H9 (cell line): ENCODE measurements at regions not wholly inside any gene's neighbourhood (a gene's known extent, or its start where the extent isn't known, plus 50 kb on each side); places are given as distances from the start of the nearest gene placed in this dataset.

Experiments
- DNase-seq: peaks from one replicate; pipeline ENCODE4 v3.0.0-alpha.2; 2017
- H2AFZ ChIP-seq: one replicate; pipeline ENCODE4 v1.6.1; 2013; ENCODE audit warnings: mild to moderate bottlenecking, low read length, control low read depth, moderate library complexity
- H2AK5ac ChIP-seq: 2 replicates; pipeline ENCODE4 v1.6.1; 2013; ENCODE audit warnings: low read length, control low read depth, mixed read lengths; ENCODE audit not compliant: insufficient read length
- H2BK120ac ChIP-seq: one replicate; pipeline ENCODE4 v1.6.1; 2013; ENCODE audit warnings: low read depth, mild to moderate bottlenecking, low read length, control low read depth, inconsistent platforms; ENCODE audit not compliant: poor library complexity, severe bottlenecking
- H2BK12ac ChIP-seq: 2 replicates; pipeline ENCODE4 v1.6.1; 2013; ENCODE audit warnings: low read length, control low read depth, mixed read lengths, low read depth; ENCODE audit not compliant: insufficient read length
- H2BK15ac ChIP-seq: 2 replicates; pipeline ENCODE4 v1.6.1; 2013; ENCODE audit warnings: low read depth, low read length, control low read depth
- H2BK20ac ChIP-seq: one replicate; pipeline ENCODE4 v1.6.1; 2013; ENCODE audit warnings: low read depth, mild to moderate bottlenecking, low read length, control low read depth, inconsistent platforms; ENCODE audit not compliant: poor library complexity, severe bottlenecking
- H2BK5ac ChIP-seq: 2 replicates; pipeline ENCODE4 v1.6.1; 2013; ENCODE audit warnings: low read length, control low read depth, mixed read lengths; ENCODE audit not compliant: insufficient read length
- H3K14ac ChIP-seq: 2 replicates; pipeline ENCODE4 v1.6.1; 2013; ENCODE audit warnings: low read length, control low read depth; ENCODE audit not compliant: insufficient read depth
- H3K18ac ChIP-seq: 2 replicates; pipeline ENCODE4 v1.6.1; 2013; ENCODE audit warnings: low read depth, mild to moderate bottlenecking, mixed read lengths, low read length, control low read depth; ENCODE audit not compliant: insufficient read length
- H3K23ac ChIP-seq: 2 replicates; pipeline ENCODE4 v1.6.1; 2013; ENCODE audit warnings: low read length, control low read depth, mixed read lengths, low read depth; ENCODE audit not compliant: insufficient read length
- H3K23me2 ChIP-seq: 2 replicates; pipeline ENCODE4 v1.6.1; 2013; ENCODE audit warnings: low read depth, mild to moderate bottlenecking, mixed read lengths, low read length, control low read depth; ENCODE audit not compliant: insufficient read length, poor library complexity, severe bottlenecking
- H3K27ac ChIP-seq: 2 replicates; pipeline ENCODE4 v1.5.1; 2013; ENCODE audit warnings: low read length, control low read depth, mixed read lengths, low read depth; ENCODE audit not compliant: insufficient read length
- H3K27me3 ChIP-seq: 2 replicates; pipeline ENCODE4 v1.6.1; 2013; ENCODE audit warnings: low read length, control low read depth, inconsistent platforms; ENCODE audit not compliant: insufficient read depth
- H3K4ac ChIP-seq: 2 replicates; pipeline ENCODE4 v1.6.1; 2013; ENCODE audit warnings: low read depth, mild to moderate bottlenecking, control low read depth, inconsistent platforms, low read length, moderate library complexity
- H3K4me1 ChIP-seq: 2 replicates; pipeline ENCODE4 v1.6.1; 2013; ENCODE audit warnings: low read length, control low read depth, inconsistent platforms; ENCODE audit not compliant: insufficient read depth
- H3K4me2 ChIP-seq: 2 replicates; pipeline ENCODE4 v1.6.1; 2013; ENCODE audit warnings: low read length, control low read depth, mixed read lengths; ENCODE audit not compliant: insufficient read length, insufficient read depth
- H3K56ac ChIP-seq: 2 replicates; pipeline ENCODE4 v1.6.1; 2013; ENCODE audit warnings: low read depth, mild to moderate bottlenecking, mixed read lengths, low read length, control low read depth; ENCODE audit not compliant: insufficient read length
- H3K79me1 ChIP-seq: 2 replicates; pipeline ENCODE4 v1.6.1; 2013; ENCODE audit warnings: low read depth, mild to moderate bottlenecking, moderate library complexity, low read length, control low read depth, inconsistent platforms; ENCODE audit not compliant: insufficient read depth, poor library complexity, severe bottlenecking
- H3K79me2 ChIP-seq: 2 replicates; pipeline ENCODE4 v1.6.1; 2013; ENCODE audit warnings: low read length, control low read depth, inconsistent platforms; ENCODE audit not compliant: insufficient read depth
- H3K9ac ChIP-seq: 2 replicates; pipeline ENCODE4 v1.6.1; 2013; ENCODE audit warnings: low read length, control low read depth, mixed read lengths; ENCODE audit not compliant: insufficient read length; ENCODE audit errors: extremely low read depth
- H3K9me3 ChIP-seq: one replicate; pipeline ENCODE4 v1.6.1; 2013; ENCODE audit warnings: low read depth, low read length, inconsistent platforms; ENCODE audit not compliant: control insufficient read depth
- H3T11ph ChIP-seq: one replicate; pipeline ENCODE4 v1.6.1; 2013; ENCODE audit warnings: mild to moderate bottlenecking, low read length, control low read depth, inconsistent platforms
- H4K20me1 ChIP-seq: one replicate; pipeline ENCODE4 v1.6.1; 2013; ENCODE audit not compliant: control insufficient read depth, insufficient read length, insufficient read depth
- H4K5ac ChIP-seq: 2 replicates; pipeline ENCODE4 v1.6.1; 2013; ENCODE audit warnings: low read depth, mild to moderate bottlenecking, mixed read lengths, low read length, control low read depth; ENCODE audit not compliant: insufficient read length
- H4K8ac ChIP-seq: replicated peaks from 2 replicates; pipeline ENCODE4 v1.6.1; 2013; ENCODE audit warnings: low read length, control low read depth, mixed read lengths, low read depth; ENCODE audit not compliant: insufficient read length
- H4K91ac ChIP-seq: 2 replicates; pipeline ENCODE4 v1.6.1; 2013; ENCODE audit warnings: low read depth, mild to moderate bottlenecking, moderate library complexity, mixed read lengths, low read length, control low read depth; ENCODE audit not compliant: insufficient read length
- H3K27ac Mint-ChIP-seq, 3 experiments: 2 replicates in 2 of 3; 3 replicates in 1 of 3; pipeline ENCODE4 v1.8.0; 2020 to 2021; ENCODE audit warnings: mixed read lengths in 3 of 3, mild to moderate bottlenecking in 1 of 3, moderate library complexity in 1 of 3
- H3K27me3 Mint-ChIP-seq: 2 replicates; pipeline ENCODE4 v1.8.0; 2021; ENCODE audit warnings: low read depth, mild to moderate bottlenecking, moderate library complexity, mixed read lengths
- H3K36me3 Mint-ChIP-seq, 3 experiments: 2 replicates in 2 of 3; 3 replicates in 1 of 3; pipeline ENCODE4 v1.8.0; 2020 to 2021; ENCODE audit warnings: low read depth in 3 of 3, mixed read lengths in 3 of 3; ENCODE audit not compliant: insufficient read depth in 1 of 3
- H3K4me1 Mint-ChIP-seq, 2 experiments: 2 replicates each; pipeline ENCODE4 v1.8.0; 2020; ENCODE audit warnings: mixed read lengths in 2 of 2
- H3K4me3 Mint-ChIP-seq, 2 experiments: 2 replicates in 1 of 2; 3 replicates in 1 of 2; pipeline ENCODE4 v1.8.0; 2020 to 2021; ENCODE audit warnings: mild to moderate bottlenecking in 2 of 2, mixed read lengths in 2 of 2, moderate library complexity in 1 of 2
- H3K9me3 Mint-ChIP-seq, 2 experiments: 2 replicates in 1 of 2; 3 replicates in 1 of 2; pipeline ENCODE4 v1.8.0; 2020; ENCODE audit warnings: mild to moderate bottlenecking in 2 of 2, mixed read lengths in 2 of 2, moderate library complexity in 1 of 2
- CTCF ChIP-seq: fragments of 200-600 bp; sonication (generic); conservative IDR thresholded peaks from 3 replicates; pipeline ENCODE4 v1.8.0; 2021; ENCODE audit warnings: antibody characterized with exemption, mild to moderate bottlenecking
- WGBS: extraction: QIAGEN DNeasy Blood & Tissue Kit; methylation state at CpG from one replicate; pipeline ENCODE4 v1.1.7; 2013; ENCODE audit warnings: missing lambda C conversion rate, low lambda C conversion rate, mixed read lengths; ENCODE audit not compliant: insufficient read length; ENCODE audit errors: extremely low coverage; 5-methylcytosine and 5-hydroxymethylcytosine counted together

GRCh38 chr4:124321364-124321763 is 391.2 kb downstream of the ANKRD50 start:
- no peak overlapping the region for H2BK5ac ChIP-seq
- no peaks in the 10 kb centered on the region for H3K27me3 Mint-ChIP-seq
- no peak overlapping the region for H3K4ac ChIP-seq
- no peak overlapping the region for H2BK120ac ChIP-seq
- H3K27ac Mint-ChIP-seq = no peak overlapping the region
- no peak overlapping the region for H3T11ph ChIP-seq
- no peaks in the 10 kb centered on the region for H4K20me1 ChIP-seq
- no peak overlapping the region for H2AK5ac ChIP-seq
- H3K79me1 ChIP-seq = no peaks in the 10 kb centered on the region
- H3K27me3 ChIP-seq = no peaks in the 10 kb centered on the region
- no peak overlapping the region for H3K14ac ChIP-seq
- H2BK20ac ChIP-seq = no peak overlapping the region
- H3K4me1 Mint-ChIP-seq = peaks cover 7 to 13% of the 10 kb centered on the region in 2 experiments; a peak in 3 of 4 replicates
- no peak overlapping the region for H3K56ac ChIP-seq
- H4K91ac ChIP-seq = no peak overlapping the region
- no peaks in the 10 kb centered on the region for H3K4me1 ChIP-seq
- no peak overlapping the region for H3K9ac ChIP-seq
- no peak overlapping the region for H3K27ac ChIP-seq
- WGBS = no CpG with 5 or more reads among the region's 3 CpGs
- no peak overlapping the region for H3K4me3 Mint-ChIP-seq
- H3K79me2 ChIP-seq = no peaks in the 10 kb centered on the region
- H3K23me2 ChIP-seq = no peaks in the 10 kb centered on the region
- no peak for DNase-seq
- H3K18ac ChIP-seq = no peak overlapping the region
- no peak overlapping the region for H3K4me2 ChIP-seq
- H2BK12ac ChIP-seq = no peak overlapping the region
- H4K8ac ChIP-seq = no peak overlapping the region
- no peaks in the 10 kb centered on the region; a peak in 1 of 7 replicates for H3K36me3 Mint-ChIP-seq
- H3K9me3 ChIP-seq = no peaks in the 10 kb centered on the region
- 0 out of 3 replicates have a peak, but pooled peaks have one; percentile 28 for TF ChIP-seq CTCF
- H2BK15ac ChIP-seq = no peak overlapping the region
- no peak overlapping the region for H3K23ac ChIP-seq
- H4K5ac ChIP-seq = no peak overlapping the region
- H2AFZ ChIP-seq = no peak overlapping the region
- no peaks in the 10 kb centered on the region; a peak in 1 of 5 replicates for H3K9me3 Mint-ChIP-seq
